GM23248 (cell line): ENCODE measurements at regions not wholly inside any gene's neighbourhood (a gene's known extent, or its start where the extent isn't known, plus 50 kb on each side); places are given as distances from the start of the nearest gene placed in this dataset.
A peak's percentile ranks its signal among the peaks of the same experiment; 100 is the strongest.

Experiments used
- DNase-seq: peaks from one replicate; pipeline ENCODE4 v3.0.0-alpha.2; 2015
- H2AFZ ChIP-seq: fragments of 200-600 bp; sonication (generic); 2 replicates; pipeline ENCODE4 v1.6.1; 2016; ENCODE audit warnings: antibody characterized with exemption
- H3F3A ChIP-seq: fragments of 200-600 bp; sonication (generic); 2 replicates; pipeline ENCODE4 v1.6.1; 2016; ENCODE audit warnings: mild to moderate bottlenecking, antibody characterized with exemption, mixed run types; ENCODE audit not compliant: insufficient read depth
- H3K27ac ChIP-seq: fragments of 200-600 bp; sonication (generic); 2 replicates; pipeline ENCODE4 v1.5.1; 2016; ENCODE audit warnings: mild to moderate bottlenecking
- H3K27me3 ChIP-seq: fragments of 200-600 bp; sonication (generic); replicated peaks from 2 replicates; pipeline ENCODE4 v1.6.1; 2016; ENCODE audit warnings: mild to moderate bottlenecking; ENCODE audit not compliant: insufficient read depth
- H3K36me3 ChIP-seq: fragments of 200-600 bp; sonication (generic); 2 replicates; pipeline ENCODE4 v1.6.1; 2016; ENCODE audit warnings: low read depth, mild to moderate bottlenecking
- H3K4me1 ChIP-seq: fragments of 200-600 bp; sonication (generic); 2 replicates; pipeline ENCODE4 v1.6.1; 2016; ENCODE audit warnings: mild to moderate bottlenecking; ENCODE audit not compliant: insufficient read depth
- H3K4me2 ChIP-seq: fragments of 200-600 bp; sonication (generic); one replicate; pipeline ENCODE4 v1.6.1; 2016; ENCODE audit warnings: mild to moderate bottlenecking; ENCODE audit not compliant: unreplicated experiment
- H3K4me3 ChIP-seq: fragments of 200-600 bp; sonication (generic); 2 replicates; pipeline ENCODE4 v1.5.1; 2016; ENCODE audit warnings: mild to moderate bottlenecking
- H3K79me2 ChIP-seq: fragments of 200-600 bp; sonication (generic); 2 replicates; pipeline ENCODE4 v1.6.1; 2016; ENCODE audit warnings: mild to moderate bottlenecking; ENCODE audit not compliant: insufficient read depth
- H3K9ac ChIP-seq: fragments of 200-600 bp; sonication (generic); 2 replicates; pipeline ENCODE4 v1.6.1; 2016; ENCODE audit warnings: mild to moderate bottlenecking
- H3K9me2 ChIP-seq: fragments of 200-600 bp; sonication (generic); 2 replicates; pipeline ENCODE4 v1.6.1; 2016; ENCODE audit warnings: mixed run types, mild to moderate bottlenecking, moderate library complexity; ENCODE audit not compliant: insufficient read depth
- H3K9me3 ChIP-seq: fragments of 200-600 bp; sonication (generic); one replicate; pipeline ENCODE4 v1.6.1; 2017; ENCODE audit warnings: low read depth
- H4K20me1 ChIP-seq: fragments of 200-600 bp; sonication (generic); 2 replicates; pipeline ENCODE4 v1.6.0; 2016; ENCODE audit not compliant: insufficient read depth
- EZH2 ChIP-seq: fragments of 200-600 bp; sonication (generic); IDR thresholded peaks from 2 replicates; pipeline ENCODE4 v1.6.1; 2018; ENCODE audit warnings: antibody characterized with exemption, mild to moderate bottlenecking; ENCODE audit not compliant: insufficient read depth, poor library complexity, severe bottlenecking
- EZH2phosphoT487 ChIP-seq: fragments of 200-600 bp; sonication (generic); IDR thresholded peaks from 2 replicates; pipeline ENCODE4 v1.6.1; 2018; ENCODE audit warnings: antibody characterized with exemption, moderate library complexity, mild to moderate bottlenecking, low read depth; ENCODE audit not compliant: insufficient read depth
- WGBS, 2 experiments: methylation state at CpG; one replicate each; pipeline ENCODE4 v1.1.6; 2015 to 2017; ENCODE audit warnings: low lambda C conversion rate in 2 of 2, low coverage in 1 of 2; ENCODE audit errors: missing lambda C conversion rate in 2 of 2; 5-methylcytosine and 5-hydroxymethylcytosine counted together
- in situ Hi-C: fragments of 300-500 bp; cut with MboI; formaldehyde crosslinking; loops from 2 replicates; pipeline ENCODE4 v1.15.0; 2020

- Histone ChIP-seq H4K20me1 (no peaks in the 10 kb centered on the region), H3K9me2 (no peaks in the 10 kb centered on the region), H3K27me3 (no peaks in the 10 kb centered on the region), H2AFZ (no peak overlapping the region), H3K9me3 (no peaks in the 10 kb centered on the region), H3K4me3 (no peak overlapping the region), H3F3A (no peaks in the 10 kb centered on the region), H3K79me2 (peaks cover 6% of the 10 kb centered on the region; the same call in 1 of the 2 replicates), H3K27ac (no peak overlapping the region), H3K36me3 (no peaks in the 10 kb centered on the region), H3K9ac (no peak overlapping the region), H3K4me2 (no peak overlapping the region), H3K4me1 (no peaks in the 10 kb centered on the region)
- TF ChIP-seq EZH2, result no peak
- no peak for TF ChIP-seq EZH2phosphoT487
- WGBS, 2 experiments, result 79 to 85% methylated on average over 1 of the region's 1 CpG
- in situ Hi-C loops, result loop anchor here (25.0 kb wide), 1 partner anchor 958 kb away; a partner anchor contains a TSS
- DNase-seq, result no peak
Observed at GRCh38 chr6:26179675-26180074, 92.4 kb downstream of the HFE start.

DNA sequence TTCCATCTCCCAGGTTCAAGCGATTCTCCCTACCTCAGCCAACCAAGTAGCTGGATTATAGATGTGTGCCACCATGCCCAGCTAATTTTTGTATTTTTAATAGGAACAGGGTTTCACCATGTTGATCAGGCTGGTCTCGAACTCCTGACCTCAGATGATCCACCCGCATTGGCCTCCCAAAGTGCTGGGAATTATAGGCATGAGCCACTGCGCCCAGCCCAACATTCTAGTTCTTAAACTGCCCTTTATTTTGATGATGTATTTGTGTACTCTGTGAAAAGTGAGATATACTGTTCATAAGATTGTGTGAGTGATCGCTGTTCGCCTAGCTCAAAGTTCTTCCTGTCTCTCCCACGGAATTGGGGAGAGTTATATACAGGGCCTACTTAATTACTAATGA is 93.1 kb downstream of the HFE start:
- no peaks in the 10 kb centered on the region for H3K9me3 ChIP-seq
- no peaks in the 10 kb centered on the region for H3K4me1 ChIP-seq
- no peaks in the 10 kb centered on the region for H3K79me2 ChIP-seq
- H3K4me2 ChIP-seq, result no peak overlapping the region
- no peak for DNase-seq
- H3K27ac ChIP-seq, result no peak overlapping the region
- no peaks in the 10 kb centered on the region for H3K36me3 ChIP-seq
- H3K27me3 ChIP-seq, result no peaks in the 10 kb centered on the region
- in situ Hi-C loops, result loop anchor here (25.0 kb wide), 1 partner anchor 957 kb away; a partner anchor contains a TSS
- TF ChIP-seq EZH2phosphoT487 (no peak), EZH2 (no peak)
- 89% methylated on average over 7 of the region's 7 CpGs for WGBS, 2 experiments
- no peak overlapping the region for H3K4me3 ChIP-seq
- no peaks in the 10 kb centered on the region for H4K20me1 ChIP-seq
- H3F3A ChIP-seq, result no peaks in the 10 kb centered on the region
- no peak overlapping the region for H3K9ac ChIP-seq
- no peaks in the 10 kb centered on the region for H3K9me2 ChIP-seq
- H2AFZ ChIP-seq, result no peak overlapping the region

DNA sequence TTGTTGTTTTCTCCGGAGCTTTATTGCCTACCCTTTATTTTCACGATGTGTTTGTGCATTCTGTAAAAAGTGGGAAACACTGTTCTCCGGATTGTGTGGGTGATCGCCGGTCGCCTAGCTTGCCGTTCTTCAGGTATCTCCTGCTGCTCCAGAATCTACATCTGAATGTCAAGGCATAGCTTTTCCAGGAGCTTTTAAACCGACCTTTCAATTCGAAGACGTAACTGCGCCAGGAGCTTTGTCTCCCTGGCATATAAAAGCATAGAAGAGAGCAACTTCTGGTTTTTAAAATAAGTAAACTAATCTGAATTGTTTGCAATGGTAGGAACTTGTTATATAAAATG is 96.0 kb downstream of the HFE start:
- Histone ChIP-seq H3F3A (no peaks in the 10 kb centered on the region), H4K20me1 (no peaks in the 10 kb centered on the region), H3K4me2 (peak overlapping the region; percentile 61), H2AFZ (peak overlapping the region; percentile 79), H3K4me3 (peak overlapping the region; percentile 63), H3K9me2 (no peaks in the 10 kb centered on the region), H3K4me1 (no peaks in the 10 kb centered on the region), H3K9me3 (no peaks in the 10 kb centered on the region), H3K36me3 (no peaks in the 10 kb centered on the region), H3K27ac (no peak overlapping the region), H3K9ac (no peak overlapping the region), H3K79me2 (no peaks in the 10 kb centered on the region), H3K27me3 (no peaks in the 10 kb centered on the region)
- in situ Hi-C loops, result loop anchor here (25.0 kb wide), 1 partner anchor 954 kb away; a partner anchor contains a TSS
- 23% methylated on average over 11 of the region's 11 CpGs for WGBS, 2 experiments
- DNase-seq, result no peak
- no peak for TF ChIP-seq EZH2phosphoT487
- TF ChIP-seq EZH2, result no peak

DNA sequence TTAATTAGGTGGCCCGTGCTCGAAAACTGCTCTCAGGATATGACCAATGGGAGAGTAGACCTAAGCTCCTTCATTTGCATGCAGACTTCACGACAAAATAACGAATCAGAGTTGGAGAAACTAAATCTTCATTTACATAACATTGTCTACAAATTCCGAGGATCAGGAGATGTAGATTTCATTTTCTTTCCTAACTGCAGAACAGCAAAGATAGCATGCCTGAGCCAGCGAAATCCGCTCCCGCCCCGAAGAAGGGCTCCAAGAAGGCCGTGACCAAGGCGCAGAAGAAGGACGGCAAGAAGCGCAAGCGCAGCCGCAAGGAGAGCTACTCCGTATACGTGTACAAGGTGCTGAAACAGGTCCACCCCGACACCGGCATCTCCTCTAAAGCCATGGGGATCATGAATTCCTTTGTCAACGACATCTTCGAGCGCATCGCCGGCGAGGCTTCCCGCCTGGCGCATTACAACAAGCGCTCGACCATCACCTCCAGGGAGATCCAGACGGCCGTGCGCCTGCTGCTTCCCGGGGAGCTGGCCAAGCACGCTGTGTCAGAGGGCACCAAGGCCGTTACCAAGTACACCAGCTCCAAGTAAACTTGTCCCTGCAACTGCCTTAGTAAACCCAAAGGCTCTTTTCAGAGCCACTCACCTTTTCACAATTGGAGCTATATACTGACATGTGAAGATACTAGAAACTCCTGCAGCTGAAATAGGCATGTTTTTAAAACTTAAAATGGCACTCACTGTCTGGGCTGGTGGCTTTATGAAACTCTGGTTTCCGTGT is 96.5 kb downstream of the HFE start:
- Histone ChIP-seq H3F3A (no peaks in the 10 kb centered on the region), H2AFZ (peak overlapping the region; percentile 79), H3K27me3 (no peaks in the 10 kb centered on the region), H3K4me1 (no peaks in the 10 kb centered on the region), H3K36me3 (no peaks in the 10 kb centered on the region), H3K9me2 (no peaks in the 10 kb centered on the region), H3K9me3 (no peaks in the 10 kb centered on the region), H4K20me1 (no peaks in the 10 kb centered on the region), H3K9ac (peak overlapping the region; percentile 31), H3K4me2 (peak overlapping the region; percentile 61), H3K79me2 (no peaks in the 10 kb centered on the region), H3K27ac (peak overlapping the region; percentile 20; the same call in 1 of the 2 replicates), H3K4me3 (peak overlapping the region; percentile 63)
- DNase-seq, result peak; percentile 64
- TF ChIP-seq EZH2phosphoT487, result no peak
- TF ChIP-seq EZH2, result no peak
- in situ Hi-C loops, result loop anchor here (25.0 kb wide), 1 partner anchor 954 kb away; a partner anchor contains a TSS
- WGBS, 2 experiments, result 9 to 19% methylated on average over 32 to 36 of the region's 36 CpGs
